OCI-LY7 (cell line): ENCODE measurements at regions not wholly inside any gene's neighbourhood (a gene's known extent, or its start where the extent isn't known, plus 50 kb on each side); places are given as distances from the start of the nearest gene placed in this dataset.

ENCODE experiments used
- EZH2phosphoT487 ChIP-seq: fragments of 200-600 bp; sonication (generic); IDR thresholded peaks from 2 replicates; pipeline ENCODE4 v1.6.1; 2018; ENCODE audit warnings: low read depth, borderline replicate concordance, mild to moderate bottlenecking, mixed run types, antibody characterized with exemption, low read length, moderate library complexity, mixed read lengths
- TF ChIP-seq, protein P1 (sequence below): fragments of 200-600 bp; sonication (generic); conservative IDR thresholded peaks from 2 replicates; pipeline ENCODE4 v1.5.1; 2014; ENCODE audit warnings: mild to moderate bottlenecking, antibody characterized with exemption, low read length, moderate library complexity, mixed read lengths

DNA sequence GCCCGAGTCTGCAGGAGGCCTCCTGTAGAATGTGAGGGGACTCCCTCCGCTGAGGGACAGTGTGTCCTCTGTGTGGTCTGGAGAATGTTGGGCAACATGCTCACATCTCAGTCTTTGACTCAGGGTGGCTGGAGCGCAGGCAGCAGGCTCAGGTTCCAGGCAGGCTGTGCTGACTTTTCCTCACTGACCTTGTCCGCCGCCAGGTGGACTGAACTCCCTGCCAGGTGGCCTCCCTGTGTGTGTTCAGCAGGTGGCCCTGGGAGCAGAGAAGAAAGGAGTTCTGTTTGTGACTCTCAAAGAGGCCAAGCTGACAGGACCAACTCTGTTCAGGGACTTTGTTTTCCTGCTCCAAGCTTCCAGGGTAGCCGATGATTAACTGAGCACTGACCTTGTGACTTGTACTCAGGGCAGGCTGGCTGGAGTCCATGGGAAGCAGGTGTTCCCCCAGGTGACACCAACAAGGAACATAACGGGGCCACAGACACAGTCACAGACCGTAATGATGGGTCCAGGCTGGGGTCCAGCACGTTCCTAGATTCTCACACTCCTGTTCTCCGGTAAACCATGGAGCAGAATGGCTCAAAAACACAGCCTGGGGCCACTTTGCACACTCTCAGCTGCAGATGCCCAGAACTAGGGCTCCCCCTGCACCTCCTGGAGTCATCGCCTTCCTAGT, 439.8 kb downstream of the RNF144A start:
- TF ChIP-seq, protein P1, sequence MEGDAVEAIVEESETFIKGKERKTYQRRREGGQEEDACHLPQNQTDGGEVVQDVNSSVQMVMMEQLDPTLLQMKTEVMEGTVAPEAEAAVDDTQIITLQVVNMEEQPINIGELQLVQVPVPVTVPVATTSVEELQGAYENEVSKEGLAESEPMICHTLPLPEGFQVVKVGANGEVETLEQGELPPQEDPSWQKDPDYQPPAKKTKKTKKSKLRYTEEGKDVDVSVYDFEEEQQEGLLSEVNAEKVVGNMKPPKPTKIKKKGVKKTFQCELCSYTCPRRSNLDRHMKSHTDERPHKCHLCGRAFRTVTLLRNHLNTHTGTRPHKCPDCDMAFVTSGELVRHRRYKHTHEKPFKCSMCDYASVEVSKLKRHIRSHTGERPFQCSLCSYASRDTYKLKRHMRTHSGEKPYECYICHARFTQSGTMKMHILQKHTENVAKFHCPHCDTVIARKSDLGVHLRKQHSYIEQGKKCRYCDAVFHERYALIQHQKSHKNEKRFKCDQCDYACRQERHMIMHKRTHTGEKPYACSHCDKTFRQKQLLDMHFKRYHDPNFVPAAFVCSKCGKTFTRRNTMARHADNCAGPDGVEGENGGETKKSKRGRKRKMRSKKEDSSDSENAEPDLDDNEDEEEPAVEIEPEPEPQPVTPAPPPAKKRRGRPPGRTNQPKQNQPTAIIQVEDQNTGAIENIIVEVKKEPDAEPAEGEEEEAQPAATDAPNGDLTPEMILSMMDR, result no peak
- no peak for TF ChIP-seq EZH2phosphoT487
